SJSA1 (cell line): ENCODE measurements at regions not wholly inside any gene's neighbourhood (a gene's known extent, or its start where the extent isn't known, plus 50 kb on each side); places are given as distances from the start of the nearest gene placed in this dataset.

Experiments used
- DNase-seq, 2 experiments: peaks; one replicate each; pipeline ENCODE4 v3.0.0-alpha.2; 2015 to 2020; ENCODE audit warnings: low spot score in 2 of 2, low read depth in 1 of 2
- H3K27ac ChIP-seq: fragments of 250-450 bp; sonication (Bioruptor Pico); 2 replicates; pipeline ENCODE4 v1.5.1; 2020; ENCODE audit warnings: mild to moderate bottlenecking, moderate library complexity
- H3K27me3 ChIP-seq: fragments of 250-450 bp; sonication (Bioruptor Pico); replicated peaks from 2 replicates; pipeline ENCODE4 v1.5.1; 2020; ENCODE audit warnings: mild to moderate bottlenecking, moderate library complexity
- H3K36me3 ChIP-seq: fragments of 250-450 bp; sonication (Bioruptor Pico); 2 replicates; pipeline ENCODE4 v1.5.1; 2020; ENCODE audit warnings: mild to moderate bottlenecking
- H3K4me1 ChIP-seq: fragments of 250-450 bp; sonication (Bioruptor Pico); replicated peaks from 2 replicates; pipeline ENCODE4 v1.6.1; 2021; ENCODE audit warnings: mild to moderate bottlenecking
- H3K4me3 ChIP-seq: fragments of 250-450 bp; sonication (Bioruptor Pico); 2 replicates; pipeline ENCODE4 v1.5.1; 2020; ENCODE audit warnings: mild to moderate bottlenecking
- H3K9me3 ChIP-seq: fragments of 250-450 bp; sonication (Bioruptor Pico); replicated peaks from 2 replicates; pipeline ENCODE4 v1.5.1; 2020; ENCODE audit warnings: mild to moderate bottlenecking

DNA sequence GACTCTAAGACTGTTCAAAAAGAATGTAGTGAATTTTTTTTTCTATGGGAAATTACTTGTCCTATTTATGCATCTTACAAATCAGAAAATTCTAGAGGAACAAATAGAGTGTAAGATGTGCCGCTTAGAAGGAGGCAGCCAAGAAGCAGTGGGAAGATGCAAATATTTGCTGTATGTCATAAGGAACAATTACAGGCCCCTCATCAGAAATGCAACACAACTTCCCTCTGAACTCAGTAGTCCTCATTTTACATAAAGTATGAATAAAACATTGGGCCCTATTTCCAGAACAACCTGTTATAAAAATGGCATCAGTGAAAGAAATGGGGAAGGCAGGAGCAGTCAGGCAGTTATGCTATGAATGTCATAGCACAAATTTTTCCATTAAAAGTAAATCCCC is 50.7 kb upstream of the SCG2 start:
- Histone ChIP-seq H3K27ac (no peak overlapping the region), H3K4me3 (no peak overlapping the region), H3K4me1 (no peaks in the 10 kb centered on the region), H3K9me3 (no peaks in the 10 kb centered on the region), H3K27me3 (no peaks in the 10 kb centered on the region), H3K36me3 (no peaks in the 10 kb centered on the region)
- DNase-seq, result no peak

DNA sequence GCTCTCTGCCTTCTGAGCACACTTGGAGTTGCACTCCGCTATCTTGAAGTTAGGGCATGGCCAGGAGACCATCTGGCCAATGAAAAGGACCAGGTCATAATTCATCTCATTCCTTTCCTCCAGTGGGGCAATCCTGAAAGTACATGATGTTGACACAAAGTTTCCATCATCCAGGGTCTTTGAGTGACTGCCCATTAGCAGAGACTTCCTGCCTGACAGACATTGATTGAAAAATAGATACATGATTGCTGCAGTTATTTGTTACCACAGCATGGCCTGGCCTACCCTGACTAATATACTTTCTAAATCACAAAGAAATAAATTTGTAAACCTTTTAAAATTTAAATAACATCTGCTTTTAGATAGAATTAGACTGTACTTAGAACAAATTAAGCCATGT is 50.0 kb upstream of the SCG2 start:
- no peaks in the 10 kb centered on the region for H3K4me1 ChIP-seq
- no peak overlapping the region for H3K4me3 ChIP-seq
- no peak for DNase-seq
- no peaks in the 10 kb centered on the region for H3K27me3 ChIP-seq
- H3K36me3 ChIP-seq, result no peaks in the 10 kb centered on the region
- no peaks in the 10 kb centered on the region for H3K9me3 ChIP-seq
- H3K27ac ChIP-seq, result no peak overlapping the region
